HG02840 (cell line): ENCODE measurements at regions not wholly inside any gene's neighbourhood (a gene's known extent, or its start where the extent isn't known, plus 50 kb on each side); places are given as distances from the start of the nearest gene placed in this dataset.

Experiments used
- ATAC-seq: cut with Tn5 transposase; IDR thresholded peaks from one replicate; pipeline ENCODE4 v1.9.1; 2021; ENCODE audit warnings: mild to moderate bottlenecking, moderate library complexity, moderate number of reproducible peaks; ENCODE audit not compliant: unreplicated experiment, low FRiP score

DNA sequence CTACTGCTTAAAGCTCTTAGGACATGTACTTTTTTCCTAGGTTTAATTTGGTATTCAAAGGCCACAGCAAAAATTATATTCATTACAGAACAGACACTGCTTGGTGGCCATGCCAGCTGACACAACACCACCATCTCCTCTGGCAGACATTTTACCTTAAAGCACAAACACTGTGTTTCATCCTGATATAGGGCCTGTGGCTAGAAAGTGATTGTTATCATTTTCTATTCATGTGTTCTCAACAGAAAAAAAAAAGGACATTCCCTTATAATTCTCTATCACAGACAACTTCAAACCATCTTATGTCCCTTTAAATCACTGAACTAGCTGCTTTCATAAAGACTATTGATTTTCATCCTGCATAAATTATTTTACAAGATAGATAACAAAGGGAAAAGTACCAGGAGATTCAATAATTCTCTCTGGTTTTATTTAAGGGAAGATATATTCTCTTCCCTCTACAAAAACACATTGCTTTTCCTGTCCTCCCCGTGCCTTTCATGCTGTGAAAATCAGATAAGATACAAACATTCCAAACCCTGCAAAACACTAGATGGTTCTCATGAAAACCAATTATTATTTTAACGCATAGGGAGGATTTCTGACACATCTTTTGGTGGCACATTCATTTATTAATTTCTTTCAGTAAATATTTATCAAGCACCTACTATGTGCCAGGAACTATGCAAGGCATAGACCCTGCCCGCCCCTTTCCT is 139.3 kb upstream of the TMCC3 start:
- ATAC-seq, result no peak

DNA sequence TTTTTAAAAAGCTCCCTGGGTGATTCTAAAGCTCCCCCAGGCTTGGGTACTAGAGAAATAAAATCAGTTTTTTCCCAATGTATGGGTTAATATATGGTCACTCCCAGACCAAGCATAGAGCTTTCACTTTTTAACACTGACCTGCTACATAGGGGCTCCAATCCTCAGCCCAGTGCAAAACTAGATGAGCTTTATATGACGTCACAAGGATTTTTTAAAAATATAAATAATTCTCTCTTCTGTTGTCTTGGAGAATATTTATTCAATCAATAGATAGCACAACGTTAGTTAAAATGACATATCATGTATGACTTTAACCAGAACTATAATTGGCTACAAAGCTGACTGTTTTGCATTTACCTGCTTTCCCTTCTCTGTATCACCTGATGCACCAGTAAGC is 137.9 kb upstream of the TMCC3 start:
- no peak for ATAC-seq

DNA sequence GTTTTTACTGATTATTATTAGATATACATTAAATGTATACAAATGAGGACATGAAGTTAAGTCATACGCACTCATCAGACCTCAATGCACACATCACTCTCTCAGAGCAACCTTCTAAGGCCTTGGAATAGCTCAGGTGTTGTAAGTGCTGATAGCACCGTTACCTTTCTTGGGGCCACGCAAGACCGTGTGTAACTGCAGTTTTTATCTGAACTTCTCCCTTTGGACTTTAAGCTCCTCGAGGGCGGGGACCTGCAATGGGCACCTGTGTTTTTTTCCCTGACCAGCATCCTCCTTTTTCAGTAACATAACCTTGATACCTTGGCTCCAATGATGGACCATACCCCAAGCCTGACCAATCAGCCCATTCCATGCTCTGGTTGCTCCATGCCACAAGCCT is 136.5 kb upstream of the TMCC3 start:
- no peak for ATAC-seq

DNA sequence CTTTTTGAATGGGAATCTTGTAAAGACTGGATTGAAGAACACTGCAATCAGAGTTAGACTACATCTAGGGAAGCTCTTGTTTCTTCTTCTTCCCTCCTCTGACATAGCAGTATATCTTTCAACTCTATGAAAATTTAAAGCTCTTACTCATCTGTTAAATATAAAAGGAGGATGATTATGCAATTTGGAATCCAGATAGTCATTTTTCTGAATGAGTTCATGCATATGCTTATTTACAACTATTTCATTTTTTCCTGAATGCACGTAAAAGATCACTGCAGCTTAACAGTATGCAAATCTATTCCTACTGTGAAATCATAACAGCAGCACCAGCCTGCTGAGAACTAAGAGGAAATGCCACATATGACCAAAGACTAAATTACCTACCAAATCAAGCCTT is 133.5 kb upstream of the TMCC3 start:
- ATAC-seq, result no peak

DNA sequence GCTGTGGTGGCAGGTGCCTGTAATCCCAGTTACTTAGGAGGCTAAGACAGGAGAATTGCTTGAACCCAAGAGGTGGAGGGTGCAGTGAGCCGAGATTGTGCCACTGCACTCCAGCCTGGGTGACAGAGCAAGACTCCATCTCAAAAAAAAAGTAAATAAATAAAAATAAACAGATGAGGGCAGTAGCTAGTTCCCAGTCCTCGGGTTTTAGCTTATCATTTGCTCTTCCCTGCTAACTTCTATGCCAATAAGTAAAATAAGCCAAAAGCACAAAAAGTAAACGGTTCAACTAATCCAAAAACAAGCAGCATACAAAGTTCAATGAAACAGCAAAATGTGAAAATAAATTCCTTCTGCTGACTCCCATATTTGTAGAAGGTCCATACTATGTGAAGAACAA is 133.0 kb upstream of the TMCC3 start:
- ATAC-seq, result no peak

DNA sequence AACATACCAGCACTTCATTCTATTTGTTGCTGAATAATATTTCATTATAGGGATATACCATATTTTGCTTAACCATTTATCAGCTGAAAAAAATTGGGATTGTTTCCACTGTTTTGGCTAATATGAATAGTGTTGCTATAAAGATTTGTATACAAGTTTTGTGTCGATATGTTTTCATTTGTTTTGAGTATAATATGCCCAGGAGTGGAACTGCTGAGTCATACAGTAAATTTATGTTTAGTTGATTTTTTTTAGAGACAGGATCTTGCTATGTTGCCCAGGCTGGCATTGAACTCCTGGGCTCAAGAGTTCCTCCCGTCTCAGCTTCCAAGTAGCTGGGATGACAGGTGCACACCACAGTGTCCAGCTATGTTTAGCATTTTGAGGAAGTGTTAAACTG is 131.5 kb upstream of the TMCC3 start:
- ATAC-seq, result no peak

DNA sequence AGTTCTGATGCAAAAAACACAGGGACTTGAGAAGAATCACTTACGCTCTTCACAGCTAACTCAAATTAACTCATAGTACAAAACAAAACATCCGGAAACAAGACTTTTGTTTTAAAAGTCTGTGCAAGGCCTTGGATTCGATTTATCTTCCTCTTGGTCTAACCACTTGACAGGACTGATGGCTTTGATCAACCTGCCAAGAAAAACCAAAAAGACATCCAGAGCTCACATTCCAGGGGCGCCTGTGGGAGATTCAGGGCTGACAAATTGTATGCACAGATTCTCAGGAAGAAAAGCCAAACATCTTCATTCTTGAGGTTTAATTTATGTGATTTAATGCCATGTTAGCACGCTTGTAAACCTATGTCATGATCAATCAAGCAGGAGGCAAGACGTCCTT is 129.1 kb upstream of the TMCC3 start:
- no peak for ATAC-seq

DNA sequence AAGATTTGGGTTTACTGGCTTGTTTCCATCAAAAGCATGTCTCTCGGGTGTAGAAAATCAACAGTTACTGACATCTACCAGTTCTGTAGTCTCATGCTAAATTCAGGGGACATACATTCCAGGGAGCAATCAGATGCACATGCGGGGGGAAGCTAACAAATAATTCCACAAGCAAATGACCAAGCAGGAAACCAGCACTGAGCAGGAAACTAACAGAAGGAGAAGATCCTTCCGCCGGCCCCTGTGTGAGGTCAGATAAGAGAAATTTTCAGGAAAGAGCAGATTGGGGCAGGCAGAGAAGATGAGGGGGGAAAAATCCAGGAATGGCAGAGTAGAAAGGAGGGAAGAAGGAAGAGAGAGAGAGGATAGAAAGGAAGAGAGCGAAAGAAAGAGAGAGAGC is 127.6 kb upstream of the TMCC3 start:
- ATAC-seq, result no peak

DNA sequence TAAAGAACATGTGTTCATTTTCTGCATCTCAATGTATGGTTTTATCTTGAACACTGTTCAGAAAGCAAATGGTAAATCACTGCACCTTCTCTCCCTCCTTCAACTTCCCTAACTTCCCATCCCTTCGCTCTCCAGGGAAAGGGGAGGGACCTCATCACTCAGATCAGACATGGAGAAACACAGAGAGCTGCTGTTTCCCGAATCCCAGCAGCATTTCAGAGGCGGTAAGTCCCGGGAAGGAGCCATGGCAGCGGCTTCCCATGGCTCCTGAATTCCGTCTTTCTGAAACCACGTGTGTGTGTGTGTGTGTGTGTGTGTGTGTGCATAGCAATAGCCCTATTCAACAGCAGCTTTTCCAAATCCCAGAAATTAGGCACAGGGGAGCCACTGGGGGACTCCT is 125.4 kb upstream of the TMCC3 start:
- ATAC-seq, result no peak

DNA sequence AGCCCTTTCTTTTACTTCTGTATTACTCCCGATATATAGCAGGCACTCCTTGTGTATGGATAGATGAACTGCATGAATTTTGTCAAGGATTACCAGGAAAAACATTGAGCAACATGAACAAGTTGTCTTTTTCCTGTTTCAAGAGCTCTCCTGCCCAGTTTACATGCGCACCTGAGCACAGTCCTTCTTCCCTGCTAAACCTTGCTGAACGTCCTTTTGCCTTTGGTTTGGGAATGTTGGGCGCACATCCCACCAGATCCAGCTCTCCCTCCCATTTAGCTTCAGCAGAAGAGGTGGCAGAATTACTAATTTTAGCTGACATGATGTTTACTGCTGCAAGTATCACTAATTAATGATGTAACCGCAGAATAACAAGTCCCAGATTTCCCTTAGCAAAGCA is 121.4 kb upstream of the TMCC3 start:
- no peak for ATAC-seq

DNA sequence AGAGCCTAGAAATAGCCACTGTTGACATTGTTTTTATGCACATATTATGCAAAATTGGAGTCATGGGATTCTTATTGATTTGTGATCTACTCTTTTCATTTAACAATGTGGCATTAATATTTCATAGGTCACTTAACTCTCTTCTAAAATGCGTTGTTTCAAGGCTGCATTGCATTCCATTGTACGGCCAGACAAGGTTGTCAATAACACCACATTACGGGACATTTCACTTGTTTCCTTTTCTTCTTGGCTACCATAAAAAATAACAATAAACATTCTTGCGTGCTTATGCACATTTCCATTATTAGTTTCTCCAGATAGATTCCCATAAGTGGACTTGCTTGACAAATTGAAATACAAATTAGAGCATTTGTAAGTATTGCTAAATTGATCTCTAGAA is 120.8 kb upstream of the TMCC3 start:
- ATAC-seq, result no peak

DNA sequence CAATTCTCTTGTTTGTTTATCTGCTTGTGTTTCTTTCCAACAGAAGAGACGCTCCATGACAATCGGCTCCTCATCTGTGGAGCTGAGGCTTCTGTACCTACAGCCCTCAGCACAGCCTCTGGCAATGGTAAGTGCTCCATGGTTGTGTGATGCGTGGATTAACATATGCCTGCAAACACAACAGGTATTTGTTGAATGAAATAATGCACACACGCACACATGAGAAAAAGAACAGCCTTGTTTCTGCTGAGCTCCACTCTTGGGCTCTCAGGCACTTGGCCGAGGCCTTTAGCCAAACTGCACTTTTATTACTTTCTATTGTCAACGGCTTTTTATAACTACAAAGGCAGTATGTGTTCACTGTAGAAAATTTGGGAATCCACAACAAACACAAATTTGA is 120.4 kb upstream of the TMCC3 start:
- ATAC-seq, result no peak

DNA sequence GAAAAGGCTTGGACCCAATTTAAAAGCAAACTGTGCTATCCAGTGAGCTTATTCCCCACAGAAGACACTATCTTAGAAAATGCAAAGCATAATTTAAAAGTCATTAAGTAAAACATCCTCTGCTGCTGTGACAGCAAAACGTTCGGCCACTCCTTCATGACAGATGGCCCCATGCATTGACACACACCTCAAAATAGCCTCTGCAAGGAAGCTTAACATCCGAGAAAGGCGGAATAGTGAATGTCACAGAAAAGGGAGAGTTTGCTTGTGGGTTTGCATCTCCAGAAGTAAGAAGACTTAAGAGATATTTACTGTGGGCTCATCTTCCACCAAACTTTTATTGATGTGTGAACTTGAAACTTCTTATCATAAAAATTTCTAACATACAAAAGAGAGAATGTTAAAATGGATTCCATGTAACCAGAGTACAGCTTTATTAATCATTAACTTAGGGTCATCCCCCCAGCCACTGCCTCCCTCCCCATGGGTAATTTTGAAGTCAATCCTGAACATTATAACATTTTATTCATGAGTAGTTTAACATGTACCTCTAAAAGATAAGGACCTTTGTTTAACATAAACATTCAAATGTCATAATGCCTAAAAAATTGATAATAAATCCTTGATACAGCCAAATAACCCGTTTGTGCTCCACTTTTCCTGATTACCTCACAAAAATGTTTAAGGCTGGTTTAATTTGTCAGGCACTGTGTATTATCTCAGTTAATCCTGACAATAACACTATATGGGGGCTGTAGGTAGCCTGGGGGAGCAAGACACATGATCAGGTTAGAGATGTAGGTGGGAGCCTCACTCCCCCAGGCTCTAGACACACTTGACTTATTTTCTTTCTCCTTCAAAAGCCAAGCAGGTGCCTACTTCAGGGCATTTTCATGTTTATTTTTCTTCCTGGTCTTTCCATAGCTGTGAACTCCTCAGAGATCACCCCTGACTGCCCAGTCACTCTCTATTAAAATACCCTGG is 119.7 kb upstream of the TMCC3 start:
- no peak for ATAC-seq

DNA sequence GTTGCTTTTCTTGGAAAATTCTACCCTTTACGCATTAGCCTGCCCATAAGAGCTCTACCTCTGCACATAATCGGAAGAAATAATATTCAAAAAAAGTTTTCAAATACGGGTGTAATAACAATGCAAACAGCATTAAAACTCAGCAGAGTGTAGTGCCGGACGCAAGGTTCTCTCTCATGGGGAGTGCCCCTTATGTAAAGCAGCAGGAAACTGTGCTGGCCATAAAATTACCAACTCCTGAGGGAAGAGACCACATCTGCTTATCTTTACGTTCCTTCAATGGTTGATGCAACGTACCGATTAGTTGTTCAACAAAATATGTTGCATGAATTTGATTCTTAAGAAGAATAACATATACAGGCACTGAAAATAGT is 118.7 kb upstream of the TMCC3 start:
- peak; percentile 80 for ATAC-seq

DNA sequence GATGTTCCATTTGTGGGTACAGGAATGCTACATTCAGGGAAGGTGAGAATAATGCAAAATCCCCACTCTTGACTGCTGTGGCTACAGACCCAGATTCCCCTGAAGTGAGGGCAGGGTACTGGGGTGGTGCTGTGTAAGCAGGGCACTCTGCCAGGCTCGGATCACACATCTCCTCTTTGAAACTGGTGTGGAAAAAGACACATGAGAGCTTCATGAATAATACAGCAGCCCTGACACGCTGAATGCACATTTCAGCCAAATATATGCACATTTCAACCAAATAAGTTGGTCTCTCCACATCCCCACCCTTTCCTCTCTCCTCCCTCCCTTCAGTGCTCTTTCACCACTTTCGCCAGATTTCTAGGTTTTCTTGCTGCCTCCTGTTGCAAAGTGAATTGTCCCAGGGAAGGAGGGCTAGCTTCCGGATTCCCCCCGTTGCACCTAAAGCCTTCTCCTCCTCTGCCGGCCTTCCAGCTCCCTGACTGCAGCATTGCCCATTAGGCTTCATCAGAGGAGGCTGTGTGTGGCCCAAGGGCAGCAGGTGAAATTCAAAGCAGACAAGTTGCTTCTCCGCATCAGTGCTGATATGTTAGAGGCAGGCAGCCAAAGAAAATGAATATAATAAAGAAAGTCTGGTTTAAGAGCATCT is 118.2 kb upstream of the TMCC3 start:
- ATAC-seq, result peak; percentile 55

DNA sequence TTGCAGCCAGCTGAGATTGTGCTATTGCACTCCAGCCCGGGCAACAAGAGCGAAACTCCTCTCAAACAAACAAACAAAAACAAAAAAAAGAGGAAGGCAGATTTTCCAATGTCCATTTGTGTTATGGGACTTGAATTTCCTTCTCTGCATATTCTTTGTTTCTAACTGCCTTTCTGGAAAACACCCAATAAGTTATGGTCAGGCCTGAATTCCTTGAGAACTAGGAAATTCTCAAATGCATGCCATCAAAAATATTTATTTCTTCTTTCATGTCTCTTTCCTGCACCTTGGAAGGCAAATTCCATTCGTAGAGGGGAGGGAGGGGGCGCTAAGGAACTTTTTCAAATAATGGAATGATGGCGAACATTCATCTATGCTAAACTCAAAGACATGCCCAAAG is 117.6 kb upstream of the TMCC3 start:
- ATAC-seq, result no peak

DNA sequence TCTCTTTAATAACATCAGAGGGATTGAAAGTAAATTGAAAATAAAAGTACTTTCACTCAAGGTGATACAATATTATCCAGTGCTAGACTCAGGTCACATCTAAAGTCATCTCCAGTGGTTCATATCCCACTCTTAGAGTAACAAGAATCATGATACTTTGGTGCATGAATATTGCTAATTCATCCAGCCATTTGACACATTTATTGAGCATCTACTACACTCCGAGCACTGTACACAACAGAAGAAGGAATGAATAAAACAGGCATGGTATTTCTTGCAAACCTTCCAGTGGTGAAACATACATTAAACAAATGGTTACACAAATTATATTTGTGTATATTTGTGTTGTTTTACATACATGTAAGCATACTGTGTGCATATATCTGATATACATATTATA is 116.0 kb upstream of the TMCC3 start:
- ATAC-seq, result no peak

DNA sequence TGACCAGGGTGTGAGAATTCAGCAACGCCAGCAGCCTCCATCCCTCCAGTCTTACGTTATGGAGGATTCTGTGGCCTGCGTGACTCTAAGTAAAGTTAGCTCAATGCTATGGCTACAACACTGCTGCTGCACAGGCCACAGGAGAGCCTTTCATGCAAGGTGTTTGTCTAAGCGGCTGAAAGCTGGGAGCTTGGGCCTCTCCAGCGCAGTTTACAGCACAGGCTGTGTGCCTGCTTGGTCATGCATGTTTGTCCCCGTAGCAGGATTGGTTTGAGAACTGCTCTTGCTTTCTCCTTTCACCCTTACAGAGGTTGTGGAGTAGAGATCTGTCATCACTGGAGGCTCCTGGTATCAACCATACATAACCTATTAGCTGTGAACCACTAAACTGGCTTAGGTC is 113.1 kb upstream of the TMCC3 start:
- no peak for ATAC-seq

DNA sequence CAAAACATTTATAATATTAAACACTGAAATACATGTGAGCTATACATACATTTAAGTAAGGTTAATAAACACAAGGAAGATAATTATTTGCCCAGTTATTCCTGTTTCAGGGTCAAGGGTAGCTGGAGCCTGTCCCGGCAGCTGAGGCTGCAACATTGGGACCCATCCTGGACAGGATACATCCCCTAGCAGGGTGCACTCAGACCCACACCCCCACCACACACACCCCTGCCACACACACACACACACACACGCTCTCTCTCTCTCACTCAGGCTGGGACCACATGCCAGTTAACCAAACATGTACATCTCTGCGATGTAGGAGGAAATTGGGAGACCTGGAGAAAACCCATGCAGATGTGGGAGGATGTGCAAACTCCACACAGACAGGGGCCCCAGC is 112.6 kb upstream of the TMCC3 start:
- no peak for ATAC-seq

DNA sequence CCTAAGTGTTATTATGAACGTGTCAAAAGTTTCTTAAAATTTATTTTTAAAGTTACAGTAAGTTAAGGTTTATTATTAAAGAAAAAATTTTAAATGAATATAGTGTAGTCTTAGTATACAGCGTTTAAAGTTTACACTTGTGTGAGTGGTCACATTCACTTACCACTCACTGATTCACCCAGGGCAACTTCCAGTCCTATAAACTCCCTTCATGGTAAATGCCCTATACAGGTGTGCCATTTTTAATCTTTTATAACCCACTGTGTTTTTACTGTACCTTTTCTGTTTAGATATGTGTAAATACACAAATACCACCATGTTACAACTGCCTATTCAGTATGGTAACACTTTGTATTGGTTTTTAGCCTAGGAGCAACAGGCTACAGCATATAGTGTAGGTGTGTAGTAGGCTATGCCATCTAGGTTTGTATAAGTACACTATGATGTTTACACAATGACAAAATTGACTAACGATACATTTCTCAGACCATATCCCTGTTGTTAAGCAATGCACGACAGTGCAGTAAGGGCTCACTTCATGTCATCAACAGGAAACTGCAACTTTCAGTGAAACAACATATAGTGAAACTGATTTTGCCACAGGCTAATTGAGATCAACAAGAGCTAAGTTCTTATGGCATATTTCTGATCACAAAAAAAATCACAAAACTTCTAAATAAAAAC is 112.0 kb upstream of the TMCC3 start:
- peak; percentile 73 for ATAC-seq

DNA sequence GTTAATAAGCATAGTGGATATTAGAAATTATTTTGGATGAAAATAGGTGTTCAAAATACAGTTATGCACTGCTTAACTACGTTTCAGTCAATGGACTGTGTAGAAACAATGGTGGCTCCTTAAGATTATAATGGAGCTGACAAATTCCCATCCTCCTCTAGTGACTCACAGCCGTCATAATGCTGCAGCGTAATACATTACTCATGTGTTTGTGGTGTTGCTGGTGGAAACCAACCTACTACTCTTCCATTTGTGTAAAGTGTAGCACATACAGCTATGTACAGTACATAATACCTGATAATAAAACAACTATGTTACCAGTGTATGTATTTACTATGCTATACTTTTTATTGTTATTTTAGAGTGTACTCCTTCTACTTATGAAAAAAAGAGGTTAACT is 111.2 kb upstream of the TMCC3 start:
- ATAC-seq, result no peak
